K562 (cell line): ENCODE measurements at regions not wholly inside any gene's neighbourhood (a gene's known extent, or its start where the extent isn't known, plus 50 kb on each side); places are given as distances from the start of the nearest gene placed in this dataset.

ENCODE experiments used
- ATAC-seq: fragments of 200-7000 bp; cut with Tn5 transposase; 3 replicates; pipeline ENCODE4 v1.9.1; 2020; ENCODE audit warnings: moderate library complexity
- BruUV-seq: library from RNA; stranded (reverse); fragments of 400-500 nt; replicated peaks from 2 replicates; lab custom pipeline; 2021; lab: Mats Ljungman, UMichigan
- CTCF ChIA-PET: fragments of 300-600 bp; formaldehyde crosslinking; extraction: SDS; loops from one replicate; lab custom pipeline; 2021; ENCODE audit warnings: low intra/inter-chr PET ratio; lab: Yijun Ruan, JAX
- POLR2A ChIA-PET: fragments of 300-600, 350-650 bp; sonication (Branson Sonifier 250); formaldehyde crosslinking; extraction: SDS; loops from one replicate; lab custom pipeline; 2021; ENCODE audit warnings: antibody characterized with exemption, inconsistent platforms; lab: Yijun Ruan, JAX
- DNase-seq, 4 experiments: peaks; one replicate each; pipeline versions ENCODE4 v3.0.0 to v3.0.0-alpha.2; 2011 to 2018; ENCODE audit warnings: low spot score in 3 of 4, mixed read lengths in 3 of 4; ENCODE audit errors: extremely low read depth in 1 of 4
- FAIRE-seq: peaks from 2 replicates; lab custom pipeline; 2011; peaks lifted over from hg19 to GRCh38; lab: Jason Lieb, UNC
- H2AFZ ChIP-seq: 2 replicates; pipeline ENCODE4 v1.6.0; 2011; ENCODE audit warnings: low read depth, low read length, control low read depth, inconsistent platforms
- H3K27ac ChIP-seq: fragments of 200-600 bp; 3 replicates; pipeline ENCODE4 v1.8.0; 2011; ENCODE audit warnings: low read depth, mild to moderate bottlenecking, control low read depth, inconsistent platforms, low read length, moderate library complexity, mixed read lengths; ENCODE audit errors: extremely low read depth
- H3K27me3 ChIP-seq, 2 experiments: fragments of 300-600 bp in 1 of 2; 2 replicates in 1 of 2; 3 replicates in 1 of 2; pipeline versions ENCODE4 v1.6.0 to v1.8.0; 2011; ENCODE audit warnings: inconsistent platforms in 2 of 2, low read length in 2 of 2, mild to moderate bottlenecking in 1 of 2, mixed read lengths in 1 of 2, moderate library complexity in 1 of 2; ENCODE audit not compliant: control insufficient read depth in 2 of 2, insufficient read depth in 2 of 2
- H3K36me3 ChIP-seq: fragments of 300-600 bp; 3 replicates; pipeline ENCODE4 v1.8.0; 2011; ENCODE audit warnings: mild to moderate bottlenecking, low read length, inconsistent platforms; ENCODE audit not compliant: control insufficient read depth, insufficient read depth
- H3K4me1 ChIP-seq, 2 experiments: fragments of 200-600 bp in 1 of 2; replicated peaks in 1 of 2; 2 replicates in 1 of 2; 3 replicates in 1 of 2; pipeline versions ENCODE4 v1.5.1 to v1.8.0; 2011; ENCODE audit warnings: inconsistent platforms in 2 of 2, low read length in 2 of 2, mild to moderate bottlenecking in 1 of 2, mixed read lengths in 1 of 2, moderate library complexity in 1 of 2; ENCODE audit not compliant: control insufficient read depth in 2 of 2, insufficient read depth in 2 of 2
- H3K4me2 ChIP-seq: 2 replicates; pipeline ENCODE4 v1.6.1; 2011; ENCODE audit warnings: low read length, control low read depth, inconsistent platforms, mixed read lengths; ENCODE audit not compliant: insufficient read depth
- H3K4me3 ChIP-seq: fragments of 200-600 bp; sonication (generic), shearing (Covaris generic); 2 replicates; pipeline ENCODE4 v1.5.1; 2016; ENCODE audit warnings: control low read depth, inconsistent platforms
- H3K79me2 ChIP-seq: fragments of 200-600 bp; 3 replicates; pipeline ENCODE4 v1.8.0; 2011; ENCODE audit warnings: low read length, inconsistent platforms; ENCODE audit not compliant: control insufficient read depth, insufficient read depth
- H3K9ac ChIP-seq, 2 experiments: 2 replicates each; pipeline versions ENCODE4 v1.6.0 to v1.6.1; 2011; ENCODE audit warnings: low read depth in 2 of 2, low read length in 2 of 2, control low read depth in 1 of 2, inconsistent platforms in 1 of 2, mild to moderate bottlenecking in 1 of 2, mixed read lengths in 1 of 2; ENCODE audit not compliant: insufficient read depth in 1 of 2
- H3K9me1 ChIP-seq: one replicate; pipeline ENCODE4 v1.6.0; 2011; ENCODE audit warnings: inconsistent platforms, mild to moderate bottlenecking, low read length, moderate library complexity; ENCODE audit not compliant: control insufficient read depth, insufficient read depth
- H3K9me3 ChIP-seq: replicated peaks from 2 replicates; pipeline ENCODE4 v1.5.1; 2011; ENCODE audit warnings: low read depth, low read length, inconsistent platforms; ENCODE audit not compliant: control insufficient read depth, insufficient read depth
- H4K20me1 ChIP-seq: replicated peaks from 2 replicates; pipeline ENCODE4 v1.6.1; 2011; ENCODE audit warnings: low read length, inconsistent platforms, mixed read lengths; ENCODE audit not compliant: control insufficient read depth, insufficient read depth
- EP300 ChIP-seq: IDR thresholded peaks from 2 replicates; pipeline ENCODE4 v1.6.1; 2012; ENCODE audit warnings: low read length, improper control_type of control experiment
- FOXK2 ChIP-seq, 2 experiments: fragments of 450-650 bp; IDR thresholded peaks in 1 of 2; conservative IDR thresholded peaks in 1 of 2; 2 replicates each; pipeline ENCODE4 v1.6.1; 2016; ENCODE audit warnings: low read depth in 2 of 2, mild to moderate bottlenecking in 1 of 2
- RERE ChIP-seq: sonication (generic); formaldehyde crosslinking; IDR thresholded peaks from 2 replicates; pipeline ENCODE4 v1.8.0; 2023; ENCODE audit warnings: missing genetic modification reagents, mild to moderate bottlenecking, borderline replicate concordance
- WGBS: fragments of 100-300 bp; shearing (Covaris generic); methylation state at CpG from one replicate; pipeline ENCODE4 v1.1.6; 2016; ENCODE audit warnings: low coverage, mixed read lengths; ENCODE audit not compliant: insufficient coverage; ENCODE audit errors: missing lambda C conversion rate; 5-methylcytosine and 5-hydroxymethylcytosine counted together
- in situ Hi-C: fragments of 300-500 bp; cut with MboI; formaldehyde crosslinking; loops from 4 replicates; pipeline ENCODE4 v1.15.0; 2018; ENCODE audit warnings: inconsistent platforms, mixed read lengths
- intact Hi-C: fragments of 100-400 bp; cut with micrococcal nuclease; formaldehyde crosslinking; loops from 2 replicates; pipeline ENCODE4 v1.14.2; 2022
- TF ChIP-seq, protein P1 (sequence below): fragments of 450-650 bp; IDR thresholded peaks from 2 replicates; pipeline ENCODE4 v1.6.1; 2016; ENCODE audit warnings: low read depth, mild to moderate bottlenecking, moderate library complexity

GRCh38 chr11:23711981-23712380, 784.9 kb upstream of the LUZP2 start:
- DNase-seq (no peak), ATAC-seq (no peak), FAIRE-seq (no peak)
- H3K4me1 ChIP-seq: no peaks in the 10 kb centered on the region
- H3K9me1 ChIP-seq: no peaks in the 10 kb centered on the region
- no peaks in the 10 kb centered on the region for H3K79me2 ChIP-seq
- no peaks in the 10 kb centered on the region for H3K27me3 ChIP-seq
- BruUV-seq: no TSS peak
- TF ChIP-seq EP300: no peak
- TF ChIP-seq RERE (CRISPR knock-in tag): no peak
- no peak for TF ChIP-seq FOXK2 (conservative IDR thresholded peaks at IDR 0.05 in 1 of 2, IDR thresholded peaks at IDR 0.05 in 1 of 2; ENCODE audit: low read depth in 2 of 2)
- TF ChIP-seq, protein P1, sequence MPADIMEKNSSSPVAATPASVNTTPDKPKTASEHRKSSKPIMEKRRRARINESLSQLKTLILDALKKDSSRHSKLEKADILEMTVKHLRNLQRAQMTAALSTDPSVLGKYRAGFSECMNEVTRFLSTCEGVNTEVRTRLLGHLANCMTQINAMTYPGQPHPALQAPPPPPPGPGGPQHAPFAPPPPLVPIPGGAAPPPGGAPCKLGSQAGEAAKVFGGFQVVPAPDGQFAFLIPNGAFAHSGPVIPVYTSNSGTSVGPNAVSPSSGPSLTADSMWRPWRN: no peak
- H3K36me3 ChIP-seq: no peaks in the 10 kb centered on the region
- H3K4me3 ChIP-seq: no peak overlapping the region
- H4K20me1 ChIP-seq: no peaks in the 10 kb centered on the region
- no peaks in the 10 kb centered on the region for H3K9me3 ChIP-seq
- intact Hi-C loops: no loop called here
- no peak overlapping the region for H3K27ac ChIP-seq
- POLR2A ChIA-PET: no interaction called here
- CTCF ChIA-PET: no interaction called here
- H3K9ac ChIP-seq: no peak overlapping the region
- WGBS: 0% methylated on average over 1 of the region's 1 CpG
- in situ Hi-C loops: no loop called here
- H2AFZ ChIP-seq: no peak overlapping the region
- H3K4me2 ChIP-seq: no peak overlapping the region
